Cardiac fibroblast (primary cell): ENCODE measurements at regions not wholly inside any gene's neighbourhood (a gene's known extent, or its start where the extent isn't known, plus 50 kb on each side); places are given as distances from the start of the nearest gene placed in this dataset.

Source experiments
- DNase-seq, 2 donors: peaks; one replicate each; pipeline versions ENCODE4 v3.0.0 to v3.0.0-alpha.2; 2010; ENCODE audit warnings: low read depth in 2 of 2
- H3K4me3 ChIP-seq, 2 donors: replicated peaks in 1 of 2; 1 replicate in 1 of 2; 2 replicates in 1 of 2; pipeline ENCODE4 v1.5.1; 2011; ENCODE audit warnings: low read depth in 2 of 2, low read length in 2 of 2, mild to moderate bottlenecking in 2 of 2, moderate library complexity in 1 of 2
- TF ChIP-seq, protein P1 (sequence below): IDR thresholded peaks from one replicate; pipeline ENCODE4 v1.5.1; 2011; ENCODE audit warnings: low read depth, mild to moderate bottlenecking, low read length, inconsistent platforms

DNA sequence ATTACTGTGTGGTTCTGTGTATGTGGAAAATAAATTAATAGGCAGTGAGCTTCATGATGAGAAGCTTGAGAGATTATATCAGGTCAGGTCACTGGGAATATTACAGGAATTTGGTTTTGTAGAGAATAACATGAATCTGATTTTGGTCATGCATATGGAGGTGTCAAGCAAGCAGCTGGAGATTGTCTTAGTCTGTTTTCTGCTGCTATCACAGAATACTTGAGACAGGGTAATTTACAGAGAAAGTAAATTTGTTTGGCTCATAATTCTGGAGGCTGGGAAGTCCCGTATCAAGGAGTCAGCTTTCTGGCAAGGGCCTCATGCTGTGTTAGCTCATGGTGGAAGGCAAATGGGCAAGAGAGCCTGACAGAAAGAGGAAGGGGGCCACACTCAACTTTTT, 120.7 kb upstream of the FAM3C start:
- TF ChIP-seq, protein P1, sequence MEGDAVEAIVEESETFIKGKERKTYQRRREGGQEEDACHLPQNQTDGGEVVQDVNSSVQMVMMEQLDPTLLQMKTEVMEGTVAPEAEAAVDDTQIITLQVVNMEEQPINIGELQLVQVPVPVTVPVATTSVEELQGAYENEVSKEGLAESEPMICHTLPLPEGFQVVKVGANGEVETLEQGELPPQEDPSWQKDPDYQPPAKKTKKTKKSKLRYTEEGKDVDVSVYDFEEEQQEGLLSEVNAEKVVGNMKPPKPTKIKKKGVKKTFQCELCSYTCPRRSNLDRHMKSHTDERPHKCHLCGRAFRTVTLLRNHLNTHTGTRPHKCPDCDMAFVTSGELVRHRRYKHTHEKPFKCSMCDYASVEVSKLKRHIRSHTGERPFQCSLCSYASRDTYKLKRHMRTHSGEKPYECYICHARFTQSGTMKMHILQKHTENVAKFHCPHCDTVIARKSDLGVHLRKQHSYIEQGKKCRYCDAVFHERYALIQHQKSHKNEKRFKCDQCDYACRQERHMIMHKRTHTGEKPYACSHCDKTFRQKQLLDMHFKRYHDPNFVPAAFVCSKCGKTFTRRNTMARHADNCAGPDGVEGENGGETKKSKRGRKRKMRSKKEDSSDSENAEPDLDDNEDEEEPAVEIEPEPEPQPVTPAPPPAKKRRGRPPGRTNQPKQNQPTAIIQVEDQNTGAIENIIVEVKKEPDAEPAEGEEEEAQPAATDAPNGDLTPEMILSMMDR = no peak
- peak in 1 of 2 donors; percentile 59 for DNase-seq
- H3K4me3 ChIP-seq = no peak overlapping the region

DNA sequence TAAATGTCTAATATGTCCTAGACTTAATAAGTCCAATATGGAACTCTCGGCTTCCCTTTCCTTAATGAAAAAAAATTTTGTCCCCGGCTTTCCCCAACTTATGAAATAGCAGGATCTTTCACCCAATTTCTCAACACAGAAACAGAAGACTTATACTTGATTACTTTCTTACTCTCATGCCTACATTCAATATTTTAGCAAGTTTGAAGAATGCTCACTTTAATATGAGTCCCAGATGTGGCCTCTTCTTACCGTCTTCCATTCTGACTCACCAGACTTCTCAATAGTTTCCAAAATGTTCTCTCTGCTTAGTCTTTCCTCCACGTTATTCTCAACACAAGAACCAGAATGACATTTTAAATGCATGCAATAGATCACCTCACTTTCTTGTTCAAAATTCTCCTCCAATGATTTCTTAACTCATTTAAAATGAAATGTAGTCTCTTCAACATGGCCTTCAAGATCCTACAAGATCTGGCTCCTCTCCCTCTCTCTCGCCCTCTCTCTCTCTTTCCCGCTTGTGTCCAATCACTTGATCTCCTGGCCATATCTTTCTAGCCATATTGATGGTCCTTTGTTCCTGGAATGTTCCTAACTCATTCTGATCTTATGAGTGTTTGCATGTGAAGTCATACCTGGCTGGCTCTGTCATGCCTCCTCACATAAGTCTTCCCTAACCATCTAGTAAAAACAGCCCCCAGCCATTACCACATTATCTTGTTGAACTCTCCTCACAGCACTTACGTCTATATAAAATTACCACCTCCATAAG, 119.7 kb upstream of the FAM3C start:
- H3K4me3 ChIP-seq = no peak overlapping the region
- TF ChIP-seq, protein P1 = no peak
- DNase-seq = no peak

DNA sequence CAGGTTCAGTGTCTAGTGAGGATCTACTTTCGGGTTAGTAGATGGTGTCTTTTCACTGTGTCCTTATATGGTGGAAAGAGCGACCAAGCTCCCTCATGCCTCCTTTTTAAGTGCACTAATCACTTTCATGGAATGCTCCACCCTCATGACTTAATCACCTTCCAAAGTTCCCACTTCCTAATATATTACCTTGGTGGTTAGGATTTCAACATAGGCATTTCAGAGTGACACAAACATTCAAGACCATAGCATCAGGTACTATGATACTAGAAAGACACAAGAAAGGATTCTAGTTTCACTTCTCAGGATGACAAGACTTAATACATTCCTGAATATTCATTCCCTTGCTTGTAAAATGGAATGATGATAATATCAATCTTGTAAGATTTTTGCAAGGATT, 119.1 kb upstream of the FAM3C start:
- no peak for DNase-seq
- H3K4me3 ChIP-seq = no peak overlapping the region
- TF ChIP-seq, protein P1 = no peak

DNA sequence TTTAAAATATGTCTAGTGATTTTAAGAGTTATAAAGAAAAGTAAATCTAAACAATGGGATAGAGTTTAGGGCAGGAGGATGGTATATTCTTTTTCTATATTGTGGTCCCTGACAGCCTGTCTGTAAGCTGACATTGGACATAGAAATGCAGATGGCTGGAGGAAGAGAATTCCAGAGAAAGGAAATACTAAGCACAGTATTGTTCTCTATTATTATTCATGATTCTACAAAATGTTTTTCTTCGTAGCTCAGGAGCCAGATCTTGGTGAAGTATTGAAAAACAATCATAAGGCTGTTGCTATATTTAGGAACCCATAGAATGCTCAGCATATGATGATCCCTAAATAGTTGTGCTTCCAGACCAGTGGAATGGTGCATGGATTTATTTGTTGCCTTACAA, 117.0 kb upstream of the FAM3C start:
- TF ChIP-seq, protein P1 = no peak
- no peak for DNase-seq
- H3K4me3 ChIP-seq = no peak overlapping the region

DNA sequence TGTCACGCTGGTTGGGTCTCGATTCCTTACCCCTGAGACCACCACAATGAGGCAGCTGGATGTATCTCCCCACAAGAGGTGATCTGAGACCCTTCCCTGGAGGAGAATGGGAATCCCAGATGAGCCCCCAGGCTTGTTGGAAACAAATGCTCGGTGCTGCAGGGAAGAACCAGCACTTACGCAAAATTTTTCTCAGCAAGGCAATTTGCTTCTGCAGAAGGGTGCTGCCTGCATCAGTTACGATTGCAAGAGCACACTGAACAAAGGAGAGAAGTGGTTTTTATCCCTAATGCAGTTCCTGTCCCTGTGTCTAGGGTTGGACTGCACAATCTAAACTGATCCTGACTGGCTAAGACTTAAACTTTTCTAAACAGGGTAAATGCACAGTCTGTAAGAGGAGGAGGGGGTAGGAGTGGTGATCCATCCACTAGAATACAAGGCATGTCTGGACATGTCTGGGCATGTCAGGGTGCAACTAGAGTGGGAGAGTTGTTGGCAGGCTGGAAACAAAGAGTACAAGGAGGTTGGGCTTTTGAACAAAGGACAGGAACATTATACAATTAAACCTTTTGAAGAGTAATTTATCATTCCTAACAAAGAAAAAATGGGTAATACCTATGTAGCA, 114.9 kb upstream of the FAM3C start:
- peak in 1 of 2 donors; percentile 11 for DNase-seq
- TF ChIP-seq, protein P1 = no peak
- H3K4me3 ChIP-seq = no peak overlapping the region

DNA sequence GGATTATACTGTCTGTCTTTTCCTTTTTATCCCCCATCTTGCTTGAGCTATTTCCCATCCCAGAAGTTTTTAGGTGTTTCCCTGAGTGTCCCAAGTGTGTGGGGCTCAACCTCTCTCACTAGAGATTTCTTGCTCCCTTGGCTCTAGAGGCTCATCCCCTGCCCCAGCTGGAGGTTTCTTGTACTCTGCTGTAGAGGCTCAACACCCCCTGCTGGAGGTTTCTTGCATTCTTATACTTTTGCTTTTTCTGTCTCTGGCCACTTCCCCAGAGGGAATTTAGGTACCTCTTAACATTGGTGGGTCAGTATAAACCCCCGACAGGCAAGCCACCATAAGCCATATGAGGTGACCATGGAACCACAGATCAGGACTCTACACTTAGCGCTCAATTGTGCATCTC, 114.2 kb upstream of the FAM3C start:
- TF ChIP-seq, protein P1 = no peak
- DNase-seq = no peak
- no peak overlapping the region for H3K4me3 ChIP-seq
